Testis (tissue), 2 donors: ENCODE measurements at regions not wholly inside any gene's neighbourhood (a gene's known extent, or its start where the extent isn't known, plus 50 kb on each side); places are given as distances from the start of the nearest gene placed in this dataset.

Experiments
- DNase-seq: peaks from one replicate; pipeline ENCODE4 v3.0.0-alpha.2; 2019
- H3K27ac ChIP-seq, 2 donors: fragments of 200-600 bp; sonication (generic); one replicate each; pipeline ENCODE4 v1.5.1; 2019
- H3K27me3 ChIP-seq: fragments of 200-600 bp; sonication (generic); one replicate; pipeline ENCODE4 v1.5.1; 2019
- H3K36me3 ChIP-seq: fragments of 200-600 bp; sonication (generic); one replicate; pipeline ENCODE4 v1.5.1; 2017; ENCODE audit warnings: low read depth; ENCODE audit errors: missing control alignments
- H3K4me1 ChIP-seq: fragments of 200-600 bp; sonication (generic); one replicate; pipeline ENCODE4 v1.5.1; 2019
- H3K4me3 ChIP-seq, 2 donors: fragments of 200-600 bp; sonication (generic); one replicate each; pipeline ENCODE4 v1.5.1; 2017 to 2019
- H3K9me3 ChIP-seq: fragments of 200-600 bp; sonication (generic); one replicate; pipeline ENCODE4 v1.5.1; 2017
- CTCF ChIP-seq, 3 experiments: fragments of 450-650 bp in 2 of 3; fragments of 200-600 bp in 1 of 3; sonication (generic) in 1 of 3; IDR thresholded peaks; one replicate each; pipeline ENCODE4 v1.5.1; 2016 to 2019; ENCODE audit warnings: antibody characterized with exemption in 3 of 3, mild to moderate bottlenecking in 2 of 3, moderate library complexity in 1 of 3
- POLR2A ChIP-seq: fragments of 450-650 bp; IDR thresholded peaks from one replicate; pipeline ENCODE4 v1.6.1; 2017; ENCODE audit warnings: antibody characterized with exemption, mild to moderate bottlenecking, moderate library complexity
- WGBS, 2 donors: methylation state at CpG; one replicate each; pipeline ENCODE4 v1.1.5; 2018; 5-methylcytosine and 5-hydroxymethylcytosine counted together
- intact Hi-C: fragments of 100-400 bp; cut with DNase I; formaldehyde crosslinking; loops from one replicate; pipeline ENCODE4 v1.15.1; 2023; ENCODE audit warnings: low total_unique reads

GRCh38 chr3:73784686-73785392 lies 160.1 kb upstream of the PDZRN3 start:
- Histone ChIP-seq H3K4me3 (no peak overlapping the region), H3K9me3 (no peaks in the 10 kb centered on the region), H3K4me1 (no peaks in the 10 kb centered on the region), H3K36me3 (no peaks in the 10 kb centered on the region), H3K27ac (no peak overlapping the region), H3K27me3 (no peaks in the 10 kb centered on the region)
- DNase-seq: no peak
- TF ChIP-seq POLR2A (no peak), CTCF (IDR thresholded peaks at IDR 0.05) (no peak)
- WGBS, 2 donors: 75 to 81% methylated on average over 8 of the region's 8 CpGs
- intact Hi-C loops: no loop called here

GRCh38 chr3:73783811-73784210 lies 159.1 kb upstream of the PDZRN3 start:
- Histone ChIP-seq H3K9me3 (no peaks in the 10 kb centered on the region), H3K4me3 (no peak overlapping the region), H3K36me3 (no peaks in the 10 kb centered on the region), H3K4me1 (no peaks in the 10 kb centered on the region), H3K27ac (no peak overlapping the region), H3K27me3 (no peaks in the 10 kb centered on the region)
- intact Hi-C loops: no loop called here
- TF ChIP-seq POLR2A (no peak), CTCF (IDR thresholded peaks at IDR 0.05) (no peak)
- DNase-seq: no peak

GRCh38 chr3:73781541-73781940 lies 156.8 kb upstream of the PDZRN3 start:
- TF ChIP-seq POLR2A (no peak), CTCF (IDR thresholded peaks at IDR 0.05) (no peak)
- no peaks in the 10 kb centered on the region for H3K36me3 ChIP-seq
- no peak for DNase-seq
- intact Hi-C loops: no loop called here
- H3K27me3 ChIP-seq: no peaks in the 10 kb centered on the region
- no peak overlapping the region for H3K27ac ChIP-seq
- WGBS, 2 donors: 86% methylated on average over 6 of the region's 6 CpGs
- no peak overlapping the region for H3K4me3 ChIP-seq
- no peaks in the 10 kb centered on the region for H3K4me1 ChIP-seq
- H3K9me3 ChIP-seq: no peaks in the 10 kb centered on the region

- no peak overlapping the region for H3K27ac ChIP-seq
- no peak overlapping the region for H3K4me3 ChIP-seq
- H3K36me3 ChIP-seq: no peaks in the 10 kb centered on the region
- WGBS, 2 donors: 42 to 46% methylated on average over 2 of the region's 2 CpGs
- intact Hi-C loops: no loop called here
- H3K9me3 ChIP-seq: no peaks in the 10 kb centered on the region
- H3K4me1 ChIP-seq: no peaks in the 10 kb centered on the region
- no peak for TF ChIP-seq POLR2A
- TF ChIP-seq CTCF (IDR thresholded peaks at IDR 0.05): no peak
- no peaks in the 10 kb centered on the region for H3K27me3 ChIP-seq
- no peak for DNase-seq
Observed at GRCh38 chr3:73774645-73775044, 149.9 kb upstream of the PDZRN3 start.

- Histone ChIP-seq H3K27ac (no peak overlapping the region), H3K4me1 (no peaks in the 10 kb centered on the region), H3K27me3 (no peaks in the 10 kb centered on the region), H3K36me3 (no peaks in the 10 kb centered on the region), H3K4me3 (no peak overlapping the region), H3K9me3 (no peaks in the 10 kb centered on the region)
- 6 to 17% methylated on average over 1 of the region's 1 CpG for WGBS, 2 donors
- no peak for DNase-seq
- no peak for TF ChIP-seq POLR2A
- no peak for TF ChIP-seq CTCF (IDR thresholded peaks at IDR 0.05)
- intact Hi-C loops: no loop called here
Observed at GRCh38 chr3:73773233-73773632, 148.5 kb upstream of the PDZRN3 start.
